ENCODE measurements at regions not wholly inside any gene's neighbourhood (a gene's known extent, or its start where the extent isn't known, plus 50 kb on each side); places are given as distances from the start of the nearest gene placed in this dataset.

DNA sequence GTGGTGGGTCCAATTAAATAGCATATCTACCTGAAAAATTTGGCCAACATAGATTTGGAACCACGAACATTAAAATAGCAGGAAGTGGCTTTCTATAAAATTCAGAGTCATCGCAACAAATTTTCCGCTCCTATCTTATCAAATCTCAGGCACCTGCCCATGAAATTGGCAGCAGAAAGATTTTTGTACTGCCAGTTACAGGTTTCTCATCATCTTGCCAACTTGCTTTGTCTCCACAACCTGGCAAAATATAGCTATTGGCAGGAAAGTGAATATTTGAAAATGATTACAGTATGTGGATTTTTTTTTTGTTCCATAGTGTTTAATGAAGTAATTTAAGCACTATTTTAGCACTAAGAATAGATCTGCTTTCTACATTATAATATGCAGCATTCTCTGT, 161.6 kb upstream of the LRRC3B start:
- TF ChIP-seq CTCF (IDR thresholded peaks at IDR 0.05 in 2 of 3, conservative IDR thresholded peaks at IDR 0.05 in 1 of 3; ENCODE audit: control insufficient read depth in 2 of 3, extremely low read depth in 1 of 3, insufficient read depth in 1 of 3, low read depth in 3 of 3, low read length in 3 of 3) (no peak), TCF12 (IDR thresholded peaks at IDR 0.05; ENCODE audit: low read depth, low read length) (no peak), E2F4 (IDR thresholded peaks at IDR 0.05; ENCODE audit: low read depth, low read length) (no peak), POLR2AphosphoS5 (IDR thresholded peaks at IDR 0.05; ENCODE audit: low read length) (no peak)
